Right atrium auricular region (tissue), 2 donors: ENCODE measurements at regions not wholly inside any gene's neighbourhood (a gene's known extent, or its start where the extent isn't known, plus 50 kb on each side); places are given as distances from the start of the nearest gene placed in this dataset.

Experiments used
- DNase-seq: peaks from one replicate; pipeline ENCODE4 v3.0.0-alpha.2; 2019; ENCODE audit warnings: low spot score
- H3K27ac ChIP-seq, 2 donors: fragments of 200-600 bp; sonication (generic); 1 replicate in 1 of 2; 2 replicates in 1 of 2; pipeline ENCODE4 v1.5.1; 2016 to 2019
- H3K27me3 ChIP-seq, 2 donors: fragments of 200-600 bp; sonication (generic); one replicate each; pipeline versions ENCODE4 v1.5.1 to v1.6.0; 2017 to 2019
- H3K36me3 ChIP-seq: fragments of 200-600 bp; sonication (generic); one replicate; pipeline ENCODE4 v1.5.1; 2016
- H3K4me1 ChIP-seq, 2 donors: fragments of 200-600 bp; sonication (generic); one replicate each; pipeline versions ENCODE4 v1.5.1 to v1.6.0; 2017 to 2019
- H3K4me3 ChIP-seq, 2 donors: fragments of 200-600 bp; sonication (generic); 1 replicate in 1 of 2; 2 replicates in 1 of 2; pipeline ENCODE4 v1.5.1; 2017 to 2019; ENCODE audit warnings: mild to moderate bottlenecking in 1 of 2, moderate library complexity in 1 of 2
- H3K9me3 ChIP-seq, 2 donors: fragments of 200-600 bp; sonication (generic); one replicate each; pipeline ENCODE4 v1.5.1; 2019
- CTCF ChIP-seq, 2 donors: fragments of 200-600 bp; sonication (generic); IDR thresholded peaks; one replicate each; pipeline ENCODE4 v1.5.1; 2019; ENCODE audit warnings: antibody characterized with exemption in 2 of 2

GRCh38 chr5:147143215-147143614 lies 91.6 kb upstream of the STK32A start:
- Histone ChIP-seq H3K36me3 (no peaks in the 10 kb centered on the region), H3K4me3 (no peak overlapping the region), H3K27ac (no peak overlapping the region), H3K9me3 (peaks cover 2 to 23% of the 10 kb centered on the region in 2 donors), H3K4me1 (no peaks in the 10 kb centered on the region), H3K27me3 (no peaks in the 10 kb centered on the region)
- no peak for TF ChIP-seq CTCF (IDR thresholded peaks at IDR 0.05)
- no peak for DNase-seq

- H3K4me3 ChIP-seq, result no peak overlapping the region
- H3K4me1 ChIP-seq, result no peaks in the 10 kb centered on the region
- TF ChIP-seq CTCF (IDR thresholded peaks at IDR 0.05), result no peak
- H3K9me3 ChIP-seq, result peaks cover 0 to 2% of the 10 kb centered on the region in 2 donors
- no peak for DNase-seq
- no peaks in the 10 kb centered on the region for H3K27me3 ChIP-seq
- no peaks in the 10 kb centered on the region for H3K36me3 ChIP-seq
- H3K27ac ChIP-seq, result no peak overlapping the region
Observed at GRCh38 chr5:147145328-147145727, 89.5 kb upstream of the STK32A start.

GRCh38 chr5:147148715-147149114 lies 86.1 kb upstream of the STK32A start:
- TF ChIP-seq CTCF (IDR thresholded peaks at IDR 0.05), result no peak
- Histone ChIP-seq H3K27ac (no peak overlapping the region), H3K4me1 (no peaks in the 10 kb centered on the region), H3K27me3 (no peaks in the 10 kb centered on the region), H3K36me3 (no peaks in the 10 kb centered on the region), H3K4me3 (no peak overlapping the region), H3K9me3 (no peaks in the 10 kb centered on the region)
- no peak for DNase-seq

GRCh38 chr5:147152086-147152485 lies 82.7 kb upstream of the STK32A start:
- Histone ChIP-seq H3K9me3 (no peaks in the 10 kb centered on the region), H3K27ac (no peak overlapping the region), H3K27me3 (no peaks in the 10 kb centered on the region), H3K4me3 (no peak overlapping the region), H3K4me1 (no peaks in the 10 kb centered on the region), H3K36me3 (no peaks in the 10 kb centered on the region)
- no peak for DNase-seq
- no peak for TF ChIP-seq CTCF (IDR thresholded peaks at IDR 0.05)

- Histone ChIP-seq H3K4me1 (no peaks in the 10 kb centered on the region), H3K27ac (no peak overlapping the region), H3K4me3 (no peak overlapping the region), H3K9me3 (no peaks in the 10 kb centered on the region), H3K36me3 (no peaks in the 10 kb centered on the region), H3K27me3 (no peaks in the 10 kb centered on the region)
- TF ChIP-seq CTCF (IDR thresholded peaks at IDR 0.05), result no peak
- no peak for DNase-seq
Observed at GRCh38 chr5:147154809-147155208, 80.0 kb upstream of the STK32A start.

GRCh38 chr5:147156012-147156411 lies 78.8 kb upstream of the STK32A start:
- H3K27me3 ChIP-seq, result no peaks in the 10 kb centered on the region
- H3K4me1 ChIP-seq, result no peaks in the 10 kb centered on the region
- H3K4me3 ChIP-seq, result no peak overlapping the region
- no peaks in the 10 kb centered on the region for H3K9me3 ChIP-seq
- H3K27ac ChIP-seq, result no peak overlapping the region
- H3K36me3 ChIP-seq, result no peaks in the 10 kb centered on the region
- TF ChIP-seq CTCF (IDR thresholded peaks at IDR 0.05), result no peak
- DNase-seq, result no peak
